ENCODE measurements at regions not wholly inside any gene's neighbourhood (a gene's known extent, or its start where the extent isn't known, plus 50 kb on each side); places are given as distances from the start of the nearest gene placed in this dataset.

GRCh38 chr1:220983877-220984635, 104.8 kb downstream of the HLX start:
- no peak for FAIRE-seq

GRCh38 chr1:220990427-220991339, 111.4 kb downstream of the HLX start:
- Mint-ChIP-seq H3K4me3 (ENCODE audit: unreplicated experiment) (no peak overlapping the region), H3K9me3 (ENCODE audit: unreplicated experiment) (no peaks in the 10 kb centered on the region), H3K36me3 (ENCODE audit: low read depth, unreplicated experiment) (no peaks in the 10 kb centered on the region), H3K4me1 (ENCODE audit: low read depth, unreplicated experiment) (peaks cover 6% of the 10 kb centered on the region), H3K27me3 (ENCODE audit: low read depth, unreplicated experiment) (peaks cover 9% of the 10 kb centered on the region), H3K27ac (ENCODE audit: unreplicated experiment) (peak overlapping the region; percentile 27)
- Histone ChIP-seq H3K79me2 (ENCODE audit: insufficient read depth, low read length) (no peaks in the 10 kb centered on the region), H2AFZ (ENCODE audit: low read depth, low read length) (no peak overlapping the region), H3K27ac (ENCODE audit: low read depth, low read length) (no peak overlapping the region), H3K9ac (ENCODE audit: low read length) (no peak overlapping the region), H4K20me1 (ENCODE audit: insufficient read depth, low read length) (no peaks in the 10 kb centered on the region), H3K4me2 (ENCODE audit: low read length) (no peak overlapping the region), H3K36me3 (ENCODE audit: insufficient read depth, low read length) (no peaks in the 10 kb centered on the region), H3K4me1 (ENCODE audit: insufficient read depth, low read length) (no peaks in the 10 kb centered on the region), H3K4me3 (ENCODE audit: insufficient read depth, low read depth, low read length) (no peak overlapping the region), H3K9me3 (ENCODE audit: insufficient read depth, low read depth, low read length) (no peaks in the 10 kb centered on the region), H3K27me3 (ENCODE audit: insufficient read depth, low read length) (no peaks in the 10 kb centered on the region)
- FAIRE-seq (peak; percentile 37), DNase-seq (ENCODE audit: low read depth) (peak; percentile 50)
- TF ChIP-seq CTCF (IDR thresholded peaks at IDR 0.05; ENCODE audit: insufficient read depth, low read depth, low read length): no peak
- TF ChIP-seq EZH2 (IDR thresholded peaks at IDR 0.05; ENCODE audit: insufficient read depth, low read length): no peak

More at GRCh38 chr1:220983877-220984635, 104.8 kb downstream of the HLX start:
- Mint-ChIP-seq H3K4me3 (ENCODE audit: unreplicated experiment) (no peak overlapping the region), H3K9me3 (ENCODE audit: unreplicated experiment) (no peaks in the 10 kb centered on the region), H3K4me1 (ENCODE audit: low read depth, unreplicated experiment) (no peaks in the 10 kb centered on the region), H3K36me3 (ENCODE audit: low read depth, unreplicated experiment) (no peaks in the 10 kb centered on the region), H3K27me3 (ENCODE audit: low read depth, unreplicated experiment) (peaks cover 7% of the 10 kb centered on the region), H3K27ac (ENCODE audit: unreplicated experiment) (no peak overlapping the region)
- Histone ChIP-seq H3K79me2 (ENCODE audit: insufficient read depth, low read length) (no peaks in the 10 kb centered on the region), H3K36me3 (ENCODE audit: insufficient read depth, low read length) (no peaks in the 10 kb centered on the region), H3K27me3 (ENCODE audit: insufficient read depth, low read length) (no peaks in the 10 kb centered on the region), H3K27ac (ENCODE audit: low read depth, low read length) (no peak overlapping the region), H2AFZ (ENCODE audit: low read depth, low read length) (no peak overlapping the region), H3K4me1 (ENCODE audit: insufficient read depth, low read length) (no peaks in the 10 kb centered on the region), H3K4me3 (ENCODE audit: insufficient read depth, low read depth, low read length) (no peak overlapping the region), H4K20me1 (ENCODE audit: insufficient read depth, low read length) (no peaks in the 10 kb centered on the region), H3K9ac (ENCODE audit: low read length) (no peak overlapping the region), H3K9me3 (ENCODE audit: insufficient read depth, low read depth, low read length) (no peaks in the 10 kb centered on the region), H3K4me2 (ENCODE audit: low read length) (no peak overlapping the region)
- DNase-seq (ENCODE audit: low read depth): no peak
- TF ChIP-seq CTCF (IDR thresholded peaks at IDR 0.05; ENCODE audit: insufficient read depth, low read depth, low read length) (no peak), EZH2 (IDR thresholded peaks at IDR 0.05; ENCODE audit: insufficient read depth, low read length) (no peak)

Data from astrocyte (in vitro differentiated cells and primary cell).